ENCODE measurements at regions not wholly inside any gene's neighbourhood (a gene's known extent, or its start where the extent isn't known, plus 50 kb on each side); places are given as distances from the start of the nearest gene placed in this dataset.

- TF ChIP-seq, protein P1, sequence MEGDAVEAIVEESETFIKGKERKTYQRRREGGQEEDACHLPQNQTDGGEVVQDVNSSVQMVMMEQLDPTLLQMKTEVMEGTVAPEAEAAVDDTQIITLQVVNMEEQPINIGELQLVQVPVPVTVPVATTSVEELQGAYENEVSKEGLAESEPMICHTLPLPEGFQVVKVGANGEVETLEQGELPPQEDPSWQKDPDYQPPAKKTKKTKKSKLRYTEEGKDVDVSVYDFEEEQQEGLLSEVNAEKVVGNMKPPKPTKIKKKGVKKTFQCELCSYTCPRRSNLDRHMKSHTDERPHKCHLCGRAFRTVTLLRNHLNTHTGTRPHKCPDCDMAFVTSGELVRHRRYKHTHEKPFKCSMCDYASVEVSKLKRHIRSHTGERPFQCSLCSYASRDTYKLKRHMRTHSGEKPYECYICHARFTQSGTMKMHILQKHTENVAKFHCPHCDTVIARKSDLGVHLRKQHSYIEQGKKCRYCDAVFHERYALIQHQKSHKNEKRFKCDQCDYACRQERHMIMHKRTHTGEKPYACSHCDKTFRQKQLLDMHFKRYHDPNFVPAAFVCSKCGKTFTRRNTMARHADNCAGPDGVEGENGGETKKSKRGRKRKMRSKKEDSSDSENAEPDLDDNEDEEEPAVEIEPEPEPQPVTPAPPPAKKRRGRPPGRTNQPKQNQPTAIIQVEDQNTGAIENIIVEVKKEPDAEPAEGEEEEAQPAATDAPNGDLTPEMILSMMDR (IDR thresholded peaks at IDR 0.05): no peak
- no peak for TF ChIP-seq POLR2A (IDR thresholded peaks at IDR 0.05)
Observed at GRCh38 chr3:29143151-29143550, 137.7 kb upstream of the RBMS3 start.

All from heart left ventricle (tissue), 13 donors.